ENCODE measurements at regions not wholly inside any gene's neighbourhood (a gene's known extent, or its start where the extent isn't known, plus 50 kb on each side); places are given as distances from the start of the nearest gene placed in this dataset.

- Mint-ChIP-seq H3K4me1 (peaks cover 8% of the 10 kb centered on the region), H3K36me3 (no peaks in the 10 kb centered on the region), H3K9me3 (no peaks in the 10 kb centered on the region), H3K27ac (peak overlapping the region; percentile 12), H3K4me3 (peak overlapping the region; percentile 67)
- DNase-seq (ENCODE audit: low spot score in 2 of 2), result peak; percentile 54 to 78
- peak; percentile 78 for ATAC-seq
Measured at GRCh38 chr11:129695571-129696308, 119.9 kb upstream of the TMEM45B start.

DNA sequence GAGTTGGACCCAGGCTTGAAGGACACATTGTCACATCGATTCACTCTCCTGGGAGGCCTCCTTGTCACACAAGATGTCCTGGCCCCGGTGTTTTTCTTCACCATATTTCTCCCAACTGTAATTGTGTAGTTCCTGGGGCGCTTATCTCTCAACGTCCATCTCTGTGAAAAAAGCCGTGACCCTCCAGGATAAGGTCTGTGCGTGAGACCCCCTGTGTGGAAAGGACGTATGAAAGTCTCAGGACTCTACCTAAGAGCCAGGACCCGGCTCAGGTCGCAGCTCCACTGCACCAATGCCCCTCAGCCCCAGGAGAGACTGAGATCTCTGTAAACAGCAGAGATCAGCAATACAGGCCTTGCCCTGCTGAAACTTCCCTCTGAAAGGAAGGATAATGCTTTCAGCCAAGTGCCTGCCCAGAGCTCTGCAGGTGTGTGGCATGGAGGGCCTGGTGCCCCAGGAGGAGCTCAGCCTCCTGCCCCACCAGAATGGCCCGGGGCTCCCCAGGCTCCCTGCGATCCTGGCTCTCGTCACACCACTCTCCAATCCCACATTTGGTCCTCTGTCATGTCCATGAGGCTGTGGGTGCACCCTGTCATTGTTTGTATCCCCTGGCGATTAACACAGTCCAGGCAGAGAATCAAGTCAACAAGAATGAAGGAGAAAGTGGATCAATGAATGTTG is 119.2 kb upstream of the TMEM45B start:
- Mint-ChIP-seq H3K4me3 (peak overlapping the region; percentile 67), H3K9me3 (no peaks in the 10 kb centered on the region), H3K27ac (no peak overlapping the region), H3K4me1 (peaks cover 8% of the 10 kb centered on the region), H3K36me3 (no peaks in the 10 kb centered on the region)
- no peak for DNase-seq (ENCODE audit: low spot score in 2 of 2)
- ATAC-seq, result no peak

DNA sequence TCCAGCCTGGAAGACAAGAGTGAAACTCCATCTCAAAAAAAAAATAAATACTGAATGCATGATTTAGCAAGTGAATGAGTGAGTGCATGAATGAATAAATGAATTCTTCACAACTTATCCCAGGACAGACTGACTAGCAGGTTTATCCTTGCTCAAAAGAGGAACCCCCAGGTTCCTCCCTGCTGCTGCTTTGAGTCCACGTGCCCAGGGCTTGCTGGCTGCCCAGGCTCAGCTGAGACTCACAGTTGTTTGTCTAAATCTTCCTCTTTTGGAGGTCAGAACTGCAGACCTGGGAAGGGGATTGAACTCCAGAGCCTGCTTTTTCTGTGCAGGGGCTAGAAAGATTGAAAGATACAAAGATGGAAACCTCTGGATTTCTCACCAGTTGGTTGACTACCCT is 117.4 kb upstream of the TMEM45B start:
- Mint-ChIP-seq H3K9me3 (no peaks in the 10 kb centered on the region), H3K27ac (no peak overlapping the region), H3K4me1 (peaks cover 8% of the 10 kb centered on the region), H3K4me3 (no peak overlapping the region), H3K36me3 (no peaks in the 10 kb centered on the region)
- ATAC-seq (no peak), DNase-seq (ENCODE audit: low spot score in 2 of 2) (no peak)

DNA sequence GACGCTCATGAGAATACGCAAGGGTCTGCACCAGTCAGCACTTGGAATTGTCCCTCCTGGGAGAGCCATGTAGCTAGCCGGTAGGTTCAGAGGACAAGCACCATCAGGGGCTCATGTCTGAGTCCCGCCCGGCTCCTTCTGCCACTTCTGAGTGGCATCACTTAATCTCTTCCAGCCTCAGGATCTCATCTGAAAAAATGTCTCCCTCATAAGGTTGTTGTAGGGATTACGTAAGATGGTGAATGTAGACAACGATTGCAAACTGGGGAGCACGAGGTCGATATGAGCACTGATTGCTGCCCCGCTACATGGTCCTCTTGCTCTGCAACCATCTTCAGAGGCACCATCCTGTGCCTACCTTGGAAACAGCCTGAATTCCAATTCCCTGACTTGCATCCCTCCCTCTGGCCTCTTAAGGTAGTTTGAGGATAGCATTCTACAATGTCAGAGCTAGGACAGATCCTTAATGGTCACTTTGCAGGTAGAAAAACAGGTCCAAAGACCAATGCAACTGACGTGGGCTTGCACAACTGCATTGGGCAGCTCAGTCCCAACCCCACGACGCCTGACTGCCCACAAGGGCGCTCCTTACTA is 115.8 kb upstream of the TMEM45B start:
- H3K36me3 Mint-ChIP-seq, result no peaks in the 10 kb centered on the region
- DNase-seq (ENCODE audit: low spot score in 2 of 2) (no peak), ATAC-seq (no peak)
- H3K9me3 Mint-ChIP-seq, result no peaks in the 10 kb centered on the region
- peaks cover 8% of the 10 kb centered on the region for H3K4me1 Mint-ChIP-seq
- H3K27ac Mint-ChIP-seq, result no peak overlapping the region
- H3K4me3 Mint-ChIP-seq, result no peak overlapping the region

DNA sequence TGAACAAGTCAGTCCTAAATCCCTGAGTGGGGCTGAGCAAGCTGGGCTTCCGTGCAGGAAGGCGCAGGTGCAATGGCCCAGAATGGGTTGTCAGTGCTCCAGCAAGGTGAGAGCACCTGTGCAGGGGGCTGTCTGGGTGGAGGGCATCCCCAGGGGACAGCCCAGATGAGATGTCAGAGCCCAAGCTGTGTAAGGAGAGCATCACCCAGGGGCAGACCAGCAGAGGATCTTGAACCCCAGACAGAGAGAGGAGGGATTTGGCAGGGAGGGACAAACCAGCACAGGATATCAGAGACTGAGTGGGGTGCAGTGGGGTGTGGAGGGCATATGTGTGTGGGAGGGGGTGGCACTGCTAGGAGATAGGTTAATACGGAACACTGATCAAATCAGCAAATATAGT is 114.9 kb upstream of the TMEM45B start:
- DNase-seq (ENCODE audit: low spot score in 2 of 2) (no peak), ATAC-seq (no peak)
- H3K36me3 Mint-ChIP-seq, result no peaks in the 10 kb centered on the region
- H3K4me1 Mint-ChIP-seq, result peaks cover 2% of the 10 kb centered on the region
- H3K9me3 Mint-ChIP-seq, result no peaks in the 10 kb centered on the region
- H3K4me3 Mint-ChIP-seq, result no peak overlapping the region
- H3K27ac Mint-ChIP-seq, result no peak overlapping the region

- H3K4me3 Mint-ChIP-seq, result no peak overlapping the region
- no peaks in the 10 kb centered on the region for H3K9me3 Mint-ChIP-seq
- H3K36me3 Mint-ChIP-seq, result no peaks in the 10 kb centered on the region
- no peaks in the 10 kb centered on the region for H3K4me1 Mint-ChIP-seq
- DNase-seq (ENCODE audit: low spot score in 2 of 2) (no peak), ATAC-seq (no peak)
- no peak overlapping the region for H3K27ac Mint-ChIP-seq
Measured at GRCh38 chr11:129701706-129702105, 113.9 kb upstream of the TMEM45B start.

DNA sequence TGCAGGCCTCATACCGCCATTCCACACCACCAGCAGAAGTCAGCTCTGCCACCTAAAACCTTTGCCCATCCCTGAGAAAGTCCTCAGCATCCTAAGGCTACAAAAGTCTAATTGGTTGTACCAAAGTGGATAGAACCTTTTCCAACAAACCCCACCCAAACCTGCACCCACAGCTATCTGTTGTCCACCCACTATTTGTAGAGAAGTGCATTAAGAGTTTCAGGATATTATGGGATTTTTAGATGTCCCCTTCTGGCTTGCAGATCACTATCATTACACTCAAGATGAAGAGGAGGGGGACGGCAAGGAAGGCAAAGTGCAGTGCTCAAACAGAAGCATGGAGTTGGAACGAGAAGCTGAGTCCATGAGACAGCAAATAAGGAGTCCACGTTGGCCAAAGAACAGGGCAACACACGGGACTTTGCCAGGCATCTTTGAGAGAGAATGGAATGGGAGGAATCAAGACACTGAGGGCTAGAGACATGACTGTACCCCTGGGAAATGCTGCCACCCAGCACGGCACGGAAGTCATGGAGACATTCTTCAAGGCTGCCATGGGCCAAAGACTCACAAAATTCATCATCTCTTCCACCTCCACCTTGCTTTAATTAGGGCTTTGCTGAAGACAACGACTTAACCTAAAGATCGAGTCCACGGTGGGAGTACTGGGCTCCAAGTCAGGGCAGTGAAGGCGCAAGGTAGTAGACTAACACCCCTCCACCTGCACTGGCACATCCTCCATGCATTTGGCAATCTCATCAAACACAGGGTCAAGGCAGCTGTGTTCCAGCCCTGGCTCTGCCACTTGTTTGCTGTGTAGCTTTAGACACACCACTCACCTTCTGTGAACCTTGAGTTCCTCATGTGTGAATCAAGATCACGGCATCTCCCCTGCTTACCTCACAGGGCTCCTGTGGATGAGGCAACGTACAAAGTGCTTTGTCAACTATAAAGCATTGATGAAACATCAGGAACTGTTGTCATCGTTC is 112.9 kb upstream of the TMEM45B start:
- ATAC-seq (peak; percentile 37), DNase-seq (ENCODE audit: low spot score in 2 of 2) (no peak)
- Mint-ChIP-seq H3K4me3 (no peak overlapping the region), H3K27ac (no peak overlapping the region), H3K4me1 (no peaks in the 10 kb centered on the region), H3K36me3 (no peaks in the 10 kb centered on the region), H3K9me3 (no peaks in the 10 kb centered on the region)

GRCh38 chr11:129703846-129704245 is 111.8 kb upstream of the TMEM45B start:
- H3K4me1 Mint-ChIP-seq, result no peaks in the 10 kb centered on the region
- H3K27ac Mint-ChIP-seq, result no peak overlapping the region
- ATAC-seq (no peak), DNase-seq (ENCODE audit: low spot score in 2 of 2) (no peak)
- no peak overlapping the region for H3K4me3 Mint-ChIP-seq
- no peaks in the 10 kb centered on the region for H3K36me3 Mint-ChIP-seq
- H3K9me3 Mint-ChIP-seq, result no peaks in the 10 kb centered on the region

DNA sequence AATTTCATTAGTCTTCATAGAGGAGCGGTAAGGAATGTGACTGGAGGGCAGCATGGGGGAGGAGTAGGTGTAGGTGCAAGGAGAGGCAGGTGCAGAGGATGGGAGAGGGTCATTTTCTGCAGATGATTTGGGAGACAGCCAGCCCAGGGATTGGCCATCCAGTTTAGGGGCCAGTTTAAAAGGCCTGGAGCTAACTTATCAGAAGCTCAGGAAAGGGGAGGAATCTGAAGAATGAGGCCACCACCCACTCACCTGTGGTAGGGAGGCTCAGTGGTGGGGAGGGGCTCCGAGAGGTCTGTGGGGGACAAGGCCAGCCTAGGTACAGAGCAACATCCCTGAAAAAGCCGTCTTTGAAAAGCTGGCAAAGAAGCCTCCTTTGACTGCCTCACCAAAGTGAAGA is 110.8 kb upstream of the TMEM45B start:
- peak; percentile 14 for ATAC-seq
- Mint-ChIP-seq H3K9me3 (no peaks in the 10 kb centered on the region), H3K36me3 (no peaks in the 10 kb centered on the region), H3K27ac (no peak overlapping the region), H3K4me3 (no peak overlapping the region), H3K4me1 (no peaks in the 10 kb centered on the region)
- no peak for DNase-seq (ENCODE audit: low spot score in 2 of 2)

DNA sequence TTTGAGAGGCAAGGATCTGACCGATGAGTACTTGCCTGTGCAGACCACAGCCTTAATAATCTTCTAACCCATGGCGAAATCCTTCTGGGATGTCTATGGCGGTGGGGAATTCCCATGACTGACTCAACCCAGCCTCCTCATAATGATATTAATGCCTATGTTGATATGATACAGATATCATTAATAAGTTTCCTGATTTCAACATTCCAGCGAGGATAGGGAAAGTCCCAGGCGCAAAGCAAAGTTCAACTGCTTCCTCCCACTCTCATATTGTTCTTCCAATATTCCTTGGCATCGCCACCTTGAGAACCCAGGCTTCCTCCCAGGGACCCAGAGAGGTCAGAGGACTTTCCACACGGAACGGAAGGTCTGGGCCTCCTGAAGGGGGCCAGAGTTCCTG is 110.3 kb upstream of the TMEM45B start:
- no peak overlapping the region for H3K27ac Mint-ChIP-seq

GRCh38 chr11:129705933-129706332 is 109.7 kb upstream of the TMEM45B start:
- ATAC-seq (no peak), DNase-seq (ENCODE audit: low spot score in 2 of 2) (no peak)
- H3K27ac Mint-ChIP-seq, result no peak overlapping the region
- H3K4me3 Mint-ChIP-seq, result no peak overlapping the region
- H3K9me3 Mint-ChIP-seq, result no peaks in the 10 kb centered on the region
- no peaks in the 10 kb centered on the region for H3K4me1 Mint-ChIP-seq
- H3K36me3 Mint-ChIP-seq, result no peaks in the 10 kb centered on the region

More for the DNA sequence above, 110.3 kb upstream of the TMEM45B start:
- DNase-seq (ENCODE audit: low spot score in 2 of 2) (no peak), ATAC-seq (no peak)
- Mint-ChIP-seq H3K4me3 (no peak overlapping the region), H3K9me3 (no peaks in the 10 kb centered on the region), H3K36me3 (no peaks in the 10 kb centered on the region), H3K4me1 (no peaks in the 10 kb centered on the region)

GRCh38 chr11:129709801-129710398 is 105.7 kb upstream of the TMEM45B start:
- ATAC-seq, result peak; percentile 13
- no peaks in the 10 kb centered on the region for H3K4me1 Mint-ChIP-seq
- no peak overlapping the region for H3K4me3 Mint-ChIP-seq
- no peak for DNase-seq (ENCODE audit: low spot score in 2 of 2)
- H3K9me3 Mint-ChIP-seq, result peaks cover 3% of the 10 kb centered on the region
- no peaks in the 10 kb centered on the region for H3K36me3 Mint-ChIP-seq
- no peak overlapping the region for H3K27ac Mint-ChIP-seq

DNA sequence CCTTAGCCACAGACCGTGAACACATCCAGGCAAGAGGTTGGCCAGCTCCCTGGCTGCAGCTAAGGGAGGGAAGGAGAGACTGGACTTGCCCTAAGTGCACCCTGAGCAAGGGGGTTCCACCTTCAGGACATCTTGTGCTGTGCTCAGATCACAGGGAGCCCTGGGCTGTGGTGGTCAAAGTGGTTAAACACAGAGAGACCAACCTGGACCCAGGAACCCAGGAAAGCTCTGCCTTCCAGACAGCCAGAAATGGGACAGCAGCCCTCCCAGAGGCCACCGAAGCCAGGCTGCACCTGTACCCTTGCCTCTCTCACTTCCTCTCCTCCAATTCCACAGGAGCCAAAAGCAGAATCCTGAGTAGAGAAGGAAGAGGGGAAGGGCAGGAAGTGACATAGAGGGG is 105.2 kb upstream of the TMEM45B start:
- DNase-seq (ENCODE audit: low spot score in 2 of 2), result no peak
- Mint-ChIP-seq H3K27ac (no peak overlapping the region), H3K4me1 (no peaks in the 10 kb centered on the region), H3K36me3 (no peaks in the 10 kb centered on the region), H3K9me3 (peaks cover 3% of the 10 kb centered on the region), H3K4me3 (no peak overlapping the region)
- peak; percentile 19 for ATAC-seq

- Mint-ChIP-seq H3K4me3 (no peak overlapping the region), H3K4me1 (no peaks in the 10 kb centered on the region), H3K27ac (no peak overlapping the region), H3K9me3 (peaks cover 3% of the 10 kb centered on the region), H3K36me3 (no peaks in the 10 kb centered on the region)
- ATAC-seq, result no peak
- DNase-seq (ENCODE audit: low spot score in 2 of 2), result no peak
Measured at GRCh38 chr11:129711760-129712159, 103.9 kb upstream of the TMEM45B start.
